ENCODE measurements at regions not wholly inside any gene's neighbourhood (a gene's known extent, or its start where the extent isn't known, plus 50 kb on each side); places are given as distances from the start of the nearest gene placed in this dataset.

DNA sequence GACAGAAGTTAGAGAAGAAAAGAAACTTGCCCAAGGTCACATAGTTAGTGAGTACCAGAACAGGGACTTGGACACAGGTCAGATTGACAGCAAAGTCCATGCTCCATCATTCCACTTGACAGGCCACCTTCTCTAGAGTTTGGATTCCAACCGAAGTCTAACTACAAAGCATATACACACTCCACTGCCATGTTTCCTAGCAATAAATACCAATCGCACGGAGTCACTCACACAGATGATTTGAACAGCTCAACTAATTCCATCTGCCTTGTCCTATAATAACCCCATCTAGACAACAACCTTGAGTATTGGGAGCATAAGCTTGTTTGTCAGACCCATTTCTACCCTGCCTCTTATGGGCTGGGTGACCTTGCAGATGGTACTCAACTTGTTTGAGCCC, 334.6 kb upstream of the MGAT5 start:
- no peak for TF ChIP-seq CTCF (IDR thresholded peaks at IDR 0.05)
- no peak for TF ChIP-seq POLR2A (IDR thresholded peaks at IDR 0.05)
